NCI-H2081 treated with DMSO at 0.1 percent for 48 hours (cell line): ENCODE measurements at regions not wholly inside any gene's neighbourhood (a gene's known extent, or its start where the extent isn't known, plus 50 kb on each side); places are given as distances from the start of the nearest gene placed in this dataset.
"Not testable (repeated sequence)": the region's sequence is repeated elsewhere in the genome, so short reads cannot be mapped to it uniquely, and the experiment has no call there.

Experiments
- DNase-seq: peaks from one replicate; lab custom pipeline; 2025; lab: John Stamatoyannopoulos, UW

- DNase-seq, result no peak
These were observed 903.4 kb downstream of the RAB28 start for GRCh38 chr4:12580787-12581186.

GRCh38 chr4:12579172-12579571, 905.0 kb downstream of the RAB28 start:
- DNase-seq, result no peak

- no peak for DNase-seq
These were observed 907.7 kb downstream of the RAB28 start for GRCh38 chr4:12576409-12576808.

- no peak for DNase-seq
These were observed 910.4 kb downstream of the RAB28 start for GRCh38 chr4:12573716-12574115.

- DNase-seq, result no peak
These were observed 921.5 kb downstream of the RAB28 start for GRCh38 chr4:12562476-12563140.

- no peak for DNase-seq
These were observed 922.1 kb downstream of the RAB28 start for GRCh38 chr4:12562021-12562420.

GRCh38 chr4:12555011-12555410, 929.1 kb downstream of the RAB28 start:
- DNase-seq, result no peak

GRCh38 chr4:12548678-12549077, 935.5 kb downstream of the RAB28 start:
- DNase-seq, result no peak

- no peak for DNase-seq
These were observed 938.3 kb downstream of the RAB28 start for GRCh38 chr4:12545812-12546211.

- no peak for DNase-seq
These were observed 946.0 kb downstream of the RAB28 start for GRCh38 chr4:12538162-12538561.

- no peak for DNase-seq
These were observed 949.5 kb downstream of the RAB28 start for GRCh38 chr4:12534684-12535083.

- DNase-seq, result no peak
These were observed 964.7 kb downstream of the RAB28 start for GRCh38 chr4:12519426-12519825.

GRCh38 chr4:12507868-12508481, 976.2 kb downstream of the RAB28 start:
- DNase-seq, result no peak

- no peak for DNase-seq
These were observed 983.7 kb downstream of the RAB28 start for GRCh38 chr4:12500409-12500808.

- no peak for DNase-seq
These were observed 984.4 kb downstream of the RAB28 start for GRCh38 chr4:12499693-12500092.

GRCh38 chr4:12495211-12495610, 988.9 kb downstream of the RAB28 start:
- DNase-seq, result no peak

- no peak for DNase-seq
These were observed 991.3 kb downstream of the RAB28 start for GRCh38 chr4:12492730-12493393.

GRCh38 chr4:12488672-12489071, 995.5 kb downstream of the RAB28 start:
- no peak for DNase-seq

- DNase-seq, result no peak
These were observed 997.1 kb downstream of the RAB28 start for GRCh38 chr4:12487000-12487399.

GRCh38 chr4:12472087-12472486, 1012.1 kb downstream of the RAB28 start:
- DNase-seq, result no peak

- no peak for DNase-seq
These were observed 1012.9 kb downstream of the RAB28 start for GRCh38 chr4:12471193-12471592.

GRCh38 chr4:12461576-12461975, 1022.6 kb downstream of the RAB28 start:
- not testable (repeated sequence) for DNase-seq

GRCh38 chr4:12459126-12459525, 1025.0 kb downstream of the RAB28 start:
- DNase-seq, result no peak
